ENCODE measurements at regions not wholly inside any gene's neighbourhood (a gene's known extent, or its start where the extent isn't known, plus 50 kb on each side); places are given as distances from the start of the nearest gene placed in this dataset.

DNA sequence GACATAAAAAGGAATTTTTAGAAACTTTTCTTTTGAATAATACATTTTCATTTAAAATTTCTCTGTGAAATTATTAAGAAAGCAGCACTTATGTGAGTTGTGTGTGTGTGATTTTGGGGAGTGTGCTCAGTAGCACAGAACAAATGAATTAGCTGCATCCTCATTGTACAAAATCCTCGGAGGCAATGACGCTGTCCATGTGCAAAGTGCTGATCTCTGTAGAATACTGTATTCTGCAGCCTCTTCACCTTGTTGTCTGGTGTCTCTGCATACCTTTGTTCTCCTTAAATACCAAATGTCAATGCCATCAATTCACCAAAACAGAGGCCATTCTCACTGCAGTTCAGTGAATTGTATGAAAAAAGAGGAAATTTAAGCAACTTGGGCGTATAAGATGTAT is 838.4 kb downstream of the QKI start:
- no peak for TF ChIP-seq POLR2AphosphoS5 (IDR thresholded peaks at IDR 0.05; ENCODE audit: low read depth, low read length)
- no peak for TF ChIP-seq FOXP2 (optimal IDR thresholded peaks at IDR 0.05; ENCODE audit: borderline replicate concordance, extremely low read depth, extremely low read length, insufficient read depth)
- TF ChIP-seq, protein P1, sequence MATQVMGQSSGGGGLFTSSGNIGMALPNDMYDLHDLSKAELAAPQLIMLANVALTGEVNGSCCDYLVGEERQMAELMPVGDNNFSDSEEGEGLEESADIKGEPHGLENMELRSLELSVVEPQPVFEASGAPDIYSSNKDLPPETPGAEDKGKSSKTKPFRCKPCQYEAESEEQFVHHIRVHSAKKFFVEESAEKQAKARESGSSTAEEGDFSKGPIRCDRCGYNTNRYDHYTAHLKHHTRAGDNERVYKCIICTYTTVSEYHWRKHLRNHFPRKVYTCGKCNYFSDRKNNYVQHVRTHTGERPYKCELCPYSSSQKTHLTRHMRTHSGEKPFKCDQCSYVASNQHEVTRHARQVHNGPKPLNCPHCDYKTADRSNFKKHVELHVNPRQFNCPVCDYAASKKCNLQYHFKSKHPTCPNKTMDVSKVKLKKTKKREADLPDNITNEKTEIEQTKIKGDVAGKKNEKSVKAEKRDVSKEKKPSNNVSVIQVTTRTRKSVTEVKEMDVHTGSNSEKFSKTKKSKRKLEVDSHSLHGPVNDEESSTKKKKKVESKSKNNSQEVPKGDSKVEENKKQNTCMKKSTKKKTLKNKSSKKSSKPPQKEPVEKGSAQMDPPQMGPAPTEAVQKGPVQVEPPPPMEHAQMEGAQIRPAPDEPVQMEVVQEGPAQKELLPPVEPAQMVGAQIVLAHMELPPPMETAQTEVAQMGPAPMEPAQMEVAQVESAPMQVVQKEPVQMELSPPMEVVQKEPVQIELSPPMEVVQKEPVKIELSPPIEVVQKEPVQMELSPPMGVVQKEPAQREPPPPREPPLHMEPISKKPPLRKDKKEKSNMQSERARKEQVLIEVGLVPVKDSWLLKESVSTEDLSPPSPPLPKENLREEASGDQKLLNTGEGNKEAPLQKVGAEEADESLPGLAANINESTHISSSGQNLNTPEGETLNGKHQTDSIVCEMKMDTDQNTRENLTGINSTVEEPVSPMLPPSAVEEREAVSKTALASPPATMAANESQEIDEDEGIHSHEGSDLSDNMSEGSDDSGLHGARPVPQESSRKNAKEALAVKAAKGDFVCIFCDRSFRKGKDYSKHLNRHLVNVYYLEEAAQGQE (IDR thresholded peaks at IDR 0.05; ENCODE audit: insufficient read depth in 1 of 2, low read depth in 2 of 2, low read length in 2 of 2) = peak; percentile 75 to 91

DNA sequence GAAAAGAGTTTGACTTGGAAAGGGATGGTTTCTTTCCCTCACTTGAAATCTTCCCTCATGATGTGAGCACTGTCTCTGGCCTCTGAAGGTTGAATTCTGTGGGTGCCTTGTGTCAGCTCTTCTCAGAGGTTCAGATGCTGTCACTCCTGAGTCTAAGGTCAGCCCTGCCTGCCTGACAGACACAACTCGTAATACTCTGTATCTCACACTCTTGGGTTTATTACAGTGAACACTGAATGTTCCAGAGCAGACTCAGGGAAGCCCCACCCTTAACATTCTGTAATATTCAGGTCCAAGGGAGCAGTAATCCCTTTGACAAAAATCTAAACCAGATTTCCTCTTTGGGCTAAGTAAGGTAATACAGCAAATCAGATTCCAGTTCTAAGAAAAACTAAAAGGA is 837.8 kb downstream of the QKI start:
- no peak for TF ChIP-seq FOXP2 (optimal IDR thresholded peaks at IDR 0.05; ENCODE audit: borderline replicate concordance, extremely low read depth, extremely low read length, insufficient read depth)
- no peak for TF ChIP-seq SIN3A (IDR thresholded peaks at IDR 0.05; ENCODE audit: borderline replicate concordance, insufficient read depth, low read length)
- TF ChIP-seq, protein P1 (IDR thresholded peaks at IDR 0.05; ENCODE audit: insufficient read depth in 1 of 2, low read depth in 2 of 2, low read length in 2 of 2) = no peak
- TF ChIP-seq POLR2AphosphoS5 (IDR thresholded peaks at IDR 0.05; ENCODE audit: low read depth, low read length) = no peak

DNA sequence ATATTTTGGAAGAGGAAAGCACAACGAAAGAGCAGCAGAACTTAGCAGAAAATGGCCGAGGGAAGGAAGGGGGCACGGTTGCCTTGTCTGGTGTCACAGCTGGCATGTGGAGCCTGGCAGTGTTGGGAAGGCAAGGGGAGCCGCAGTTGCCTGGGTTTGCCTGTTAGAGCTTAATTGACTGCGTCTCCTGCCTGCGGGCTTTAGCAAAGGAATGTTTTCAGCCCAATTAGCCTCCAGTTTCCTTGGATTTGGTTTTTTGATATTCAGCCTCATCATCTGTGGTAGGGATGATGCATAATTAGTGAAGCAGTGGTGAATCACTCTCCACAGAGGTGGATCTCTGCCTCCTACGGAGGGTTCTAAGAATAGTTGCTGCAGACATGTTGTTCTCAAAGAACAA is 832.6 kb downstream of the QKI start:
- TF ChIP-seq TAF1 (IDR thresholded peaks at IDR 0.05; ENCODE audit: borderline replicate concordance, insufficient read depth, low read length) (no peak), FOXP2 (optimal IDR thresholded peaks at IDR 0.05; ENCODE audit: borderline replicate concordance, extremely low read depth, extremely low read length, insufficient read depth) (no peak), SIN3A (IDR thresholded peaks at IDR 0.05; ENCODE audit: borderline replicate concordance, insufficient read depth, low read length) (no peak), POLR2AphosphoS5 (IDR thresholded peaks at IDR 0.05; ENCODE audit: low read depth, low read length) (no peak)
- TF ChIP-seq, protein P1 (IDR thresholded peaks at IDR 0.05; ENCODE audit: insufficient read depth in 1 of 2, low read depth in 2 of 2, low read length in 2 of 2) = no peak

DNA sequence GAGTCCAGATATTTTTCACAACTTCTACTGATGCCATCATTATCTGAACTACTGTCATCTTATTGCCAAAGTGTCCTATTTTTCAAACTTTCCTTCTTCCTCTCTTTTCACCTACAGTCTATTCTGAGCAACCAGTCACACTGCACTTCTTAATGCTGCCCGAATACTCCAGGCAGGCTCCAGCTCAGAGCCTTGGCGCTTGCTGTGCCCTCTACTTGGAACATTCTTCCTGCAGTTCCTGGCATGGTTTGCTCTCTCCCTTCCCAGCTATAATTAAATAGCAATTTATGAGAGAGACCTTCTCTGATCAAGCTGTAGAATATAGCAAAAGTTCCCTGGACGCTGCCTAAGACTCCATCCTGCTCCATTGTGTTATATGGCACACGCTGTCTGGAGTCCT is 831.6 kb downstream of the QKI start:
- TF ChIP-seq POLR2AphosphoS5 (IDR thresholded peaks at IDR 0.05; ENCODE audit: low read depth, low read length) (no peak), TAF1 (IDR thresholded peaks at IDR 0.05; ENCODE audit: borderline replicate concordance, insufficient read depth, low read length) (no peak), FOXP2 (optimal IDR thresholded peaks at IDR 0.05; ENCODE audit: borderline replicate concordance, extremely low read depth, extremely low read length, insufficient read depth) (no peak), SIN3A (IDR thresholded peaks at IDR 0.05; ENCODE audit: borderline replicate concordance, insufficient read depth, low read length) (no peak)
- TF ChIP-seq, protein P1 (IDR thresholded peaks at IDR 0.05; ENCODE audit: insufficient read depth in 1 of 2, low read depth in 2 of 2, low read length in 2 of 2) = no peak

DNA sequence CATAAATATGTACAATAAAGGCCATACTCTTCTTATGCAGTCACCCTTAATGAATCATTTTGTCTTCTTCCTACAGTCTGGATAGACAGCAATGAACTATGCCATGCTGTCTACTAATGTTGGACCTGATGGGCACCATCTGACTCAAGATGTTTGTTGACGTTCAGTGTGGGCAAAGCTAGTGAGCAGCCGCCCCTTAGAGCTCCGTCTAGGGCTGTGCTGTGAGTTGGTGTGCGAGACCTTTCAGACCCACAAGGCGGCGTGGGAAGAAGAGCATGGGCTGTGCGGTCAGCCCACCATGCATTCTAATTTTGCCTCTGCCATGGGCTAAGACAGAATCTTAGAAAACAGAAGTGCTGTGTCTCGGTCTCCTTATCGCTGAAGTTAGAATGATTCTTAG is 829.4 kb downstream of the QKI start:
- TF ChIP-seq, protein P1 (IDR thresholded peaks at IDR 0.05; ENCODE audit: insufficient read depth in 1 of 2, low read depth in 2 of 2, low read length in 2 of 2) = no peak
- TF ChIP-seq POLR2AphosphoS5 (IDR thresholded peaks at IDR 0.05; ENCODE audit: low read depth, low read length) (no peak), TAF1 (IDR thresholded peaks at IDR 0.05; ENCODE audit: borderline replicate concordance, insufficient read depth, low read length) (no peak), FOXP2 (optimal IDR thresholded peaks at IDR 0.05; ENCODE audit: borderline replicate concordance, extremely low read depth, extremely low read length, insufficient read depth) (no peak), SIN3A (IDR thresholded peaks at IDR 0.05; ENCODE audit: borderline replicate concordance, insufficient read depth, low read length) (no peak)
